ENCODE measurements at regions not wholly inside any gene's neighbourhood (a gene's known extent, or its start where the extent isn't known, plus 50 kb on each side); places are given as distances from the start of the nearest gene placed in this dataset.

GRCh38 chr6:56334937-56335336 lies 87.6 kb upstream of the COL21A1 start:
- TF ChIP-seq POLR2A (IDR thresholded peaks at IDR 0.05; ENCODE audit: control extremely low read depth in 1 of 2, low read depth in 2 of 2, low read length in 2 of 2) = no peak
- TF ChIP-seq, protein P1, sequence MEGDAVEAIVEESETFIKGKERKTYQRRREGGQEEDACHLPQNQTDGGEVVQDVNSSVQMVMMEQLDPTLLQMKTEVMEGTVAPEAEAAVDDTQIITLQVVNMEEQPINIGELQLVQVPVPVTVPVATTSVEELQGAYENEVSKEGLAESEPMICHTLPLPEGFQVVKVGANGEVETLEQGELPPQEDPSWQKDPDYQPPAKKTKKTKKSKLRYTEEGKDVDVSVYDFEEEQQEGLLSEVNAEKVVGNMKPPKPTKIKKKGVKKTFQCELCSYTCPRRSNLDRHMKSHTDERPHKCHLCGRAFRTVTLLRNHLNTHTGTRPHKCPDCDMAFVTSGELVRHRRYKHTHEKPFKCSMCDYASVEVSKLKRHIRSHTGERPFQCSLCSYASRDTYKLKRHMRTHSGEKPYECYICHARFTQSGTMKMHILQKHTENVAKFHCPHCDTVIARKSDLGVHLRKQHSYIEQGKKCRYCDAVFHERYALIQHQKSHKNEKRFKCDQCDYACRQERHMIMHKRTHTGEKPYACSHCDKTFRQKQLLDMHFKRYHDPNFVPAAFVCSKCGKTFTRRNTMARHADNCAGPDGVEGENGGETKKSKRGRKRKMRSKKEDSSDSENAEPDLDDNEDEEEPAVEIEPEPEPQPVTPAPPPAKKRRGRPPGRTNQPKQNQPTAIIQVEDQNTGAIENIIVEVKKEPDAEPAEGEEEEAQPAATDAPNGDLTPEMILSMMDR (IDR thresholded peaks at IDR 0.05; ENCODE audit: control extremely low read depth in 1 of 3, insufficient read depth in 1 of 3, low read depth in 1 of 3, low read length in 3 of 3) = no peak
- no peak for TF ChIP-seq NANOG (IDR thresholded peaks at IDR 0.05; ENCODE audit: insufficient read depth, low read depth, low read length, poor library complexity, severe bottlenecking)
- no peak for TF ChIP-seq JUND (IDR thresholded peaks at IDR 0.05; ENCODE audit: low read length)
- TF ChIP-seq TEAD4 (IDR thresholded peaks at IDR 0.05; ENCODE audit: low read depth, low read length) = no peak
- TF ChIP-seq KDM5A (IDR thresholded peaks at IDR 0.05; ENCODE audit: low read length) = no peak
- no peak for TF ChIP-seq MAFK (IDR thresholded peaks at IDR 0.05; ENCODE audit: low read depth, low read length)
- no peak for TF ChIP-seq JUN (IDR thresholded peaks at IDR 0.05; ENCODE audit: low read depth, low read length)
